GM23338 (cell line): ENCODE measurements at regions not wholly inside any gene's neighbourhood (a gene's known extent, or its start where the extent isn't known, plus 50 kb on each side); places are given as distances from the start of the nearest gene placed in this dataset.

Source experiments
- CREB1 ChIP-seq: fragments of 250-450 bp; sonication (Bioruptor Pico); IDR thresholded peaks from 2 replicates; pipeline ENCODE4 v1.5.0; 2020; ENCODE audit warnings: low read depth, mild to moderate bottlenecking, moderate library complexity
- CTCF ChIP-seq, 2 experiments: fragments of 200-600 bp in 1 of 2; sonication (generic) in 1 of 2; conservative IDR thresholded peaks; 2 replicates each; pipeline versions ENCODE4 v1.5.1 to v1.6.1; 2016 to 2017; ENCODE audit warnings: antibody characterized with exemption in 2 of 2, low read depth in 2 of 2, mild to moderate bottlenecking in 2 of 2, moderate library complexity in 1 of 2
- EZH2 ChIP-seq: fragments of 200-600 bp; sonication (generic); IDR thresholded peaks from one replicate; pipeline ENCODE4 v1.8.0; 2017; ENCODE audit warnings: antibody characterized with exemption, mild to moderate bottlenecking, low read depth; ENCODE audit not compliant: unreplicated experiment
- JUNB ChIP-seq: IDR thresholded peaks from one replicate; pipeline ENCODE4 v1.6.1; 2016; ENCODE audit warnings: antibody characterized with exemption; ENCODE audit not compliant: unreplicated experiment
- POLR2AphosphoS5 ChIP-seq: IDR thresholded peaks from 2 replicates; pipeline ENCODE4 v1.6.1; 2016; ENCODE audit warnings: antibody characterized with exemption, low read depth

GRCh38 chrX:100477958-100478357 is 67.9 kb upstream of the PCDH19 start:
- TF ChIP-seq CTCF (conservative IDR thresholded peaks at IDR 0.05; ENCODE audit: low read depth in 2 of 2): no peak
- no peak for TF ChIP-seq CREB1 (CRISPR knock-in tag)
- no peak for TF ChIP-seq POLR2AphosphoS5
- no peak for TF ChIP-seq EZH2
- TF ChIP-seq JUNB: no peak
